Activated CD4-positive, alpha-beta T cell treated with anti-CD3 and anti-CD28 coated beads for 36 hours (primary cell): ENCODE measurements at regions not wholly inside any gene's neighbourhood (a gene's known extent, or its start where the extent isn't known, plus 50 kb on each side); places are given as distances from the start of the nearest gene placed in this dataset.
"Not testable (repeated sequence)": the region's sequence is repeated elsewhere in the genome, so short reads cannot be mapped to it uniquely, and the experiment has no call there.

Source experiments
- ATAC-seq: fragments of 200-7000 bp; cut with Tn5 transposase; one replicate; pipeline ENCODE4 v1.10.0; 2021; ENCODE audit warnings: mild to moderate bottlenecking, moderate library complexity
- CTCF ChIA-PET: fragments of 350-600 bp; sonication (Branson Sonifier 250); formaldehyde crosslinking; loops from one replicate; lab custom pipeline; 2021; ENCODE audit warnings: antibody characterized with exemption; lab: Charles Lee
- POLR2A ChIA-PET: fragments of 350-600 bp; sonication (Branson Sonifier 250); formaldehyde crosslinking; loops from one replicate; lab custom pipeline; 2021; ENCODE audit warnings: antibody characterized with exemption, inconsistent platforms; lab: Charles Lee
- DNase-seq: peaks from one replicate; pipeline ENCODE4 v3.0.0-alpha.2; 2020
- H3K27ac Mint-ChIP-seq: one replicate; pipeline ENCODE4 v1.8.0; 2021; ENCODE audit warnings: mixed read lengths
- H3K27me3 Mint-ChIP-seq: one replicate; pipeline ENCODE4 v1.8.0; 2021; ENCODE audit warnings: mixed read lengths
- H3K36me3 Mint-ChIP-seq: one replicate; pipeline ENCODE4 v1.8.0; 2021; ENCODE audit warnings: low read depth, mixed read lengths
- H3K4me1 Mint-ChIP-seq: one replicate; pipeline ENCODE4 v1.8.0; 2021; ENCODE audit warnings: mixed read lengths
- H3K4me3 Mint-ChIP-seq: one replicate; pipeline ENCODE4 v1.8.0; 2021; ENCODE audit warnings: mild to moderate bottlenecking, moderate library complexity, mixed read lengths
- H3K9me3 Mint-ChIP-seq: one replicate; pipeline ENCODE4 v1.8.0; 2021; ENCODE audit warnings: low read depth, mixed read lengths
- intact Hi-C, 2 experiments: fragments of 100-400 bp; cut with DNase I in 1 of 2; cut with micrococcal nuclease in 1 of 2; formaldehyde crosslinking; loops; one replicate each; pipeline versions ENCODE4 v1.14.2 to v1.15.1; 2022 to 2024; cut with DNase I, micrococcal nuclease

DNA sequence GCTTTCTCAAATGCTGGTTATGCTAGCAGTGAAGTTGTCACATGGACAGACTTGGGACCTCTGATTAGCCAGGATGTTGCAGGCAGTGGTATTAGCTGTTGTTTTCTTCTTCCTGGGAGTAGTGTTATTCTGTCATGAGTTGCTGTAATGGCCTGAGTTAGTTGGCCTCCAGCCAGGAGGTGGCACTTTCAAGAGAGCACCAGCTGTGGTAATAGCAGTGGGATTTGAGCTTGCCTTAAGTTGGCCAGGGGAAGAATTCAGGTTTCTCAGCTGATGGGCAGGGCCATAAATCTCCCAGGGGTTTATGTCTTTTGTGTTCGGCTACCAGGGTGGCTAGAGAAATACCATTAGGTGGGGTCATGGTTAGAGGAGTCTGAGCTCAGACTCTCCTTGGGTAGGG lies 132.6 kb downstream of the GLUD2 start:
- no peaks in the 10 kb centered on the region for H3K4me1 Mint-ChIP-seq
- DNase-seq (no peak), ATAC-seq (no peak)
- H3K9me3 Mint-ChIP-seq = no peaks in the 10 kb centered on the region
- no peak overlapping the region for H3K4me3 Mint-ChIP-seq
- ChIA-PET POLR2A (no interaction called here), CTCF (interaction anchor here (0.6 kb wide), 1 partner anchor 390 kb away, joined by 3 read pairs; no protein-coding TSS in a partner anchor)
- intact Hi-C loops = no loop called here
- no peak overlapping the region for H3K27ac Mint-ChIP-seq
- no peaks in the 10 kb centered on the region for H3K27me3 Mint-ChIP-seq
- H3K36me3 Mint-ChIP-seq = no peaks in the 10 kb centered on the region

- no peaks in the 10 kb centered on the region for H3K4me1 Mint-ChIP-seq
- H3K4me3 Mint-ChIP-seq = no peak overlapping the region
- intact Hi-C loops = no loop called here
- H3K9me3 Mint-ChIP-seq = no peaks in the 10 kb centered on the region
- ChIA-PET POLR2A (no interaction called here), CTCF (no interaction called here)
- H3K27me3 Mint-ChIP-seq = no peaks in the 10 kb centered on the region
- ATAC-seq = no peak
- DNase-seq = no peak
- no peak overlapping the region for H3K27ac Mint-ChIP-seq
- no peaks in the 10 kb centered on the region for H3K36me3 Mint-ChIP-seq
Observed at GRCh38 chrX:121191779-121192178, 144.4 kb downstream of the GLUD2 start.

DNA sequence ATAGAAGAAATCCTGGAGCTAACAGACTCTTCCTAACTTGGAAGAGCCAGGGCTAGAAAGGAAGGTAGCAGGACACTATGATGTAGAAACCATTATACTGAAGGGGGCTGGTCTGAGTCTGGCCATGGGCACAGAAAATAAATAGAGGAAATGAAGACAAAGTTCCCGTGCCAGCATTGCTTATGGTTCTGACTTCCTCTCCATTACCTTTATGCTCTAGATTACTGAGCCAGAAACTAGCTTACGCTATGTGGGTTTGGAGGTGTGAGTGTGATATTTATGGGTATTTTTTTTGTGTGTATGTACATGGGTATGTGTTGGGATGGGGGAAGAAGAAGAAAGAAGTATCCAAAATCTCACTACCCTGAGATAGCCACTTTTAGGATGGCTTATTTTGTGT lies 148.3 kb downstream of the GLUD2 start:
- POLR2A ChIA-PET = no interaction called here
- H3K27me3 Mint-ChIP-seq = no peaks in the 10 kb centered on the region
- CTCF ChIA-PET = no interaction called here
- H3K4me3 Mint-ChIP-seq = no peak overlapping the region
- DNase-seq (no peak), ATAC-seq (no peak)
- intact Hi-C loops = no loop called here
- H3K27ac Mint-ChIP-seq = no peak overlapping the region
- no peaks in the 10 kb centered on the region for H3K36me3 Mint-ChIP-seq
- H3K4me1 Mint-ChIP-seq = no peaks in the 10 kb centered on the region
- no peaks in the 10 kb centered on the region for H3K9me3 Mint-ChIP-seq

- POLR2A ChIA-PET, DNase-seq, H3K36me3 Mint-ChIP-seq, H3K27ac Mint-ChIP-seq, intact Hi-C loops, H3K27me3 Mint-ChIP-seq, H3K4me3 Mint-ChIP-seq, ATAC-seq, H3K4me1 Mint-ChIP-seq, H3K9me3 Mint-ChIP-seq: not testable (repeated sequence)
- CTCF ChIA-PET = interaction anchor here (0.6 kb wide), 1 partner anchor 39 kb away, joined by 3 read pairs; no protein-coding TSS in a partner anchor
Observed at GRCh38 chrX:121196872-121197444, 149.5 kb downstream of the GLUD2 start.

- Mint-ChIP-seq H3K4me3 (no peak overlapping the region), H3K27me3 (no peaks in the 10 kb centered on the region), H3K9me3 (no peaks in the 10 kb centered on the region), H3K4me1 (no peaks in the 10 kb centered on the region), H3K36me3 (no peaks in the 10 kb centered on the region), H3K27ac (no peak overlapping the region)
- ChIA-PET CTCF (no interaction called here), POLR2A (no interaction called here)
- no peak for ATAC-seq
- intact Hi-C loops = no loop called here
- no peak for DNase-seq
Observed at GRCh38 chrX:121208563-121208962, 161.2 kb downstream of the GLUD2 start.

DNA sequence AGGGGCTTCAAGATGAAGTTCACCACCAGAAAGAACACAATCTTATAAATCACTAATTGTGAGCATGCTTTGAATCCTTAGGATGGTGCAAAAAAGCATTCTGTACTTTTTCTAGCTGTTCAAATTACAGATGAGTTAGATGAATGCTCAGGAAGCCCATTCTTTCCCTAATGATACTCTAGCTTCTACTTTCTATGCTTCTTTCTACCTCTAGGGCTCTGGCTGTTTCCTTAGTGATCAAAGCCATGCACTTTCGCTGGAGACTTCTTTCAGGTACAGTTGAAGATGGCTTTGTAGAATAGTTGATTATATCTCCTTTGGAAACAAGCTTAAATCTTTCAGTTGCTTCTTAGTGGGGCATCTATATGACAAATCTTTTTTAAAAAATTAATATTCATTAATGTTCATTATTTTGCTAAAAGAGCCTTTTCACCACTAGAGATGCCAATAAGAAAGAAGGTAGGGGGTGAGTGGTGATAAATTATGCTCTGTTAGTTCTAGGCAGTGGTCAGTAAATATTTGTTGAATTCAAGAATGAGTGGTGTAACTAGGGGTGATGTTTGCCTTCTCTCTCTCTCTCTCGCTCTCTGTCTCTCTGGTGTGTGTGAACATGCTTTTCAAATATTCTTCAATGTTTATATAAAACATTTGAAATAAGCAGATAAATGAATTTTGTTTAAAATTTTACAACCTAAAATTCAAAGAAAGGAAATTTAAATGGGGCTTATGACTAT lies 169.4 kb downstream of the GLUD2 start:
- Mint-ChIP-seq H3K4me3 (no peak overlapping the region), H3K4me1 (no peaks in the 10 kb centered on the region), H3K27ac (no peak overlapping the region), H3K27me3 (no peaks in the 10 kb centered on the region), H3K9me3 (no peaks in the 10 kb centered on the region), H3K36me3 (no peaks in the 10 kb centered on the region)
- ChIA-PET POLR2A (no interaction called here), CTCF (interaction anchor here (0.6 kb wide), 1 partner anchor 16 kb away, joined by 3 read pairs; no protein-coding TSS in a partner anchor)
- intact Hi-C loops = no loop called here
- ATAC-seq = no peak
- DNase-seq = no peak

- H3K4me1 Mint-ChIP-seq = no peaks in the 10 kb centered on the region
- H3K36me3 Mint-ChIP-seq = no peaks in the 10 kb centered on the region
- CTCF ChIA-PET = no interaction called here
- POLR2A ChIA-PET = no interaction called here
- H3K27ac Mint-ChIP-seq = no peak overlapping the region
- intact Hi-C loops = no loop called here
- H3K27me3 Mint-ChIP-seq = no peaks in the 10 kb centered on the region
- no peak overlapping the region for H3K4me3 Mint-ChIP-seq
- no peak for DNase-seq
- ATAC-seq = no peak
- no peaks in the 10 kb centered on the region for H3K9me3 Mint-ChIP-seq
Observed at GRCh38 chrX:121221322-121221977, 174.0 kb downstream of the GLUD2 start.

GRCh38 chrX:121227888-121228287 lies 180.5 kb downstream of the GLUD2 start:
- intact Hi-C loops = no loop called here
- Mint-ChIP-seq H3K4me3 (no peak overlapping the region), H3K9me3 (peaks cover 3% of the 10 kb centered on the region), H3K27me3 (peaks cover 5% of the 10 kb centered on the region), H3K36me3 (no peaks in the 10 kb centered on the region), H3K4me1 (peaks cover 8% of the 10 kb centered on the region), H3K27ac (no peak overlapping the region)
- no peak for ATAC-seq
- ChIA-PET CTCF (no interaction called here), POLR2A (no interaction called here)
- DNase-seq = no peak

DNA sequence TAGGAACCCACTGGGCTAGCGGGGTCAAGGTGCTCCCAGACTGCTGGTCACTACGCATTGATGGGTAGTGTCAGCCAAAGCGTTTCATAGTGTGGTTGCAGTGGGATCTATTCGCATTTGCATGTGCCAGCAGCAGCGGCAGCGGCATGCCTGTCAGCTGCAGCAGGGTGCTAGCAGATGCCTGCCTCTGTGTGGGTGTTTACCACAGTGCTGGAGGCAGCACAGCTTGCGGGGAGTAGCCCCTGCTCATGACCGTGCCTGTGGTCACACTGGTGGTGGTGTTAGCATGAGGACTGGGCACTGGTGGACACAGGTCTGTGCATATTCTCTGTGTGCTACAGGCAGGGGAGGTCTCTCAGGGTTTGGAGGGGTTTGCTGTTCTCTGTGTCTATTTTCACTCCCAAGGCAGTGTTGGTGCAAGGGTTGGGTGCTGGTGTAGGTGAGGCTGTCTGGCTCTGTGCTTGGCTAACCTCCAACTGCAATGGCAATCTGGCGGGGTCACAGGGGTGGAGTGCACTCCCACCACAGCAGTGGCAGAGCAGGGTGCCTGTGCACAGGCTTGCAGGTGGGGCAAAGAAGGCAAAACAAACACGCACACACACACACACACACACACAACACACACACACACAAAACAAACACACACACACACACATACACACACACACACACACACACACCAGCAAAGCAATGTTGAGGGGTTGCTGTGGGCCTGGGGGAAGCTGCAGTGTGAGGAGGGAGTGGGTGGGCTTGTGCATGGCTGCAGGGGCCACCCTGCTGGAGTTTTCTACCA lies 184.4 kb downstream of the GLUD2 start:
- no peak overlapping the region for H3K4me3 Mint-ChIP-seq
- ChIA-PET CTCF (interaction anchor here (0.8 to 1.1 kb wide), 2 partner anchors 15 to 85 kb away, joined by 3 read pairs; no protein-coding TSS in a partner anchor), POLR2A (interaction anchor here (0.6 kb wide), 1 partner anchor 46 kb away, joined by 4 read pairs; no protein-coding TSS in a partner anchor)
- DNase-seq = no peak
- peaks cover 8% of the 10 kb centered on the region for H3K4me1 Mint-ChIP-seq
- H3K27ac Mint-ChIP-seq = no peak overlapping the region
- H3K27me3 Mint-ChIP-seq = peaks cover 6% of the 10 kb centered on the region
- H3K36me3 Mint-ChIP-seq = no peaks in the 10 kb centered on the region
- no peak for ATAC-seq
- intact Hi-C loops = no loop called here
- H3K9me3 Mint-ChIP-seq = peaks cover 3% of the 10 kb centered on the region

- peaks cover 3% of the 10 kb centered on the region for H3K27me3 Mint-ChIP-seq
- H3K4me3 Mint-ChIP-seq = no peak overlapping the region
- ChIA-PET POLR2A (no interaction called here), CTCF (interaction anchor here (0.7 kb wide), 1 partner anchor 39 kb away, joined by 3 read pairs; no protein-coding TSS in a partner anchor)
- intact Hi-C loops = no loop called here
- ATAC-seq (no peak), DNase-seq (no peak)
- H3K9me3 Mint-ChIP-seq = no peaks in the 10 kb centered on the region
- no peaks in the 10 kb centered on the region for H3K36me3 Mint-ChIP-seq
- no peak overlapping the region for H3K27ac Mint-ChIP-seq
- H3K4me1 Mint-ChIP-seq = peaks cover 6% of the 10 kb centered on the region
Observed at GRCh38 chrX:121236040-121236439, 188.6 kb downstream of the GLUD2 start.

- H3K9me3 Mint-ChIP-seq = no peaks in the 10 kb centered on the region
- POLR2A ChIA-PET = no interaction called here
- H3K4me3 Mint-ChIP-seq = no peak overlapping the region
- no peaks in the 10 kb centered on the region for H3K36me3 Mint-ChIP-seq
- no peak overlapping the region for H3K27ac Mint-ChIP-seq
- no peaks in the 10 kb centered on the region for H3K4me1 Mint-ChIP-seq
- ATAC-seq (no peak), DNase-seq (no peak)
- H3K27me3 Mint-ChIP-seq = no peaks in the 10 kb centered on the region
- CTCF ChIA-PET = no interaction called here
- intact Hi-C loops = no loop called here
Observed at GRCh38 chrX:121238093-121238492, 190.7 kb downstream of the GLUD2 start.
